ENCODE measurements at regions not wholly inside any gene's neighbourhood (a gene's known extent, or its start where the extent isn't known, plus 50 kb on each side); places are given as distances from the start of the nearest gene placed in this dataset.
"Not testable (repeated sequence)": the region's sequence is repeated elsewhere in the genome, so short reads cannot be mapped to it uniquely, and the experiment has no call there.

DNA sequence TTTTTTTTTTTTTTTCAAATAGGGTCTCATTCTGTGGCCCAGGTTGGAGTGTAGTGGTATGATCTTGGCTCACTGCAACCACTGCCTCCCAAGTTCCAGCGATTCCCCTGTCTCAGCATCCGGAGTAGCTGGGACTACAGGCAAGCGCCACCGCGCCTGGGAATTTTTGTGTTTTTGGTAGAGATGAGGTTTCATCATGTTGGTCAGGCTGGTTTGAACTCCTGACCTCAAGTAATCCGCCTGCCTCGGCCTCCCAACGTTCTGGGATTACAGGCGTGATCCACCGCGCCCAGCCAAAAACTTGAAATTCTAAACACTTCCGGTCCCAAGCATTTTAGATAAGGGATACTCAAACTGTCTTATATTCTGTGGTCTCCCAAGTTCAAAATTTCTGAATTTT is 718.9 kb upstream of the MEF2C start:
- DNase-seq, result no peak

DNA sequence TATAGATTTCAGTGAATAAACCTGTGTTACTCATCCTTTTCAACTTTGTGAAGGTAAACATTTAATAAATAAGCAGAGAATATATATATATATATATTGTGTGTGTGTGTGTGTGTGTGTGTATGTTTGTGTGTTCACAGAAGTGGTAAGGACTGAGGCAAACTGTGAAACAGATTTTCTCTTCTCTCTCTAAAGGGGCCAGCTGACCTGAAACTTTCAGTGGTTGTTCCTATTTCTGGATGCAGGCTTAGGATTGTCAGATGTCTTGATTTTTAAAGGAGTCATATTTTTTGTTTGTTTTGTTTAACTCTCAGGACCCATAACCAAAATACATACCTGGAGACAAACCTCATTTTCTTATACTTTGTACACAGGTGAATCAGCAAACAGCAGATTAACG is 714.9 kb upstream of the MEF2C start:
- no peak for DNase-seq

DNA sequence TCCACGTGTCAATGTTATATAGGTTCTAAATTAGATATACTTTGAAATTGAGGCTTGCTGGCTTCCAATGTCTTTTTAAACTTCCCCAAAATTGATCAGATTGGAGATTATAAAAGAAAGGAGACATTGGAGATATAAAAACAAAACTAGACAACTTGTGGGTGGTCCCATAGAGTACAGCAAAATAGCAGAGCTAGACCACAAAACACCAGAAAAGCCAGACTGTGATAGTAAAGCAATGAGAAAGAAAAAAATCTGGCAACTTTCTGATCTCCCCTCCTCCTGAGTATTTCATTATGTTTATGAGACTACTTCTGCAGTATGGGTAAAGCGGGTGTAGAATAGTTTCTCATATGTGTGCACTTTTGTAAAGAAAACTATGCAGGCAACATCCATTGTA is 713.8 kb upstream of the MEF2C start:
- DNase-seq, result no peak

DNA sequence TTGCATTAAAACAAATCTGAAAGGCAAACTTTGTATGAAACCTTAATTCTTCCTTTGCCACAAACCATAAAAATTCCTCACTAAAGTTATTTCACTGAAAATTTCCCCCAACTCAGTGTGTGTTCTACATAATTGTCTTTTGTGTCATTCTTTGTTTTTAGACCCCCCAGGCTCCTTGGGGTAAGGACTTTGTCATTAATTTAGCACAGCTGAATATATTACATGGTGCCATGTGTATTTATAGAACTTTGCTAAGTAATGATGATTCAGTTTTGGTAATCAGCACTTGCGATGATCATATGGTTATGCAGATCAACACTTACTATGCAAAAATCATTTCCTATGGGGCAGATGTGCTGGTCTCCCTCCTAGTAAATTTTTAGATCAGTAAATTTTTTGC is 712.1 kb upstream of the MEF2C start:
- no peak for DNase-seq

DNA sequence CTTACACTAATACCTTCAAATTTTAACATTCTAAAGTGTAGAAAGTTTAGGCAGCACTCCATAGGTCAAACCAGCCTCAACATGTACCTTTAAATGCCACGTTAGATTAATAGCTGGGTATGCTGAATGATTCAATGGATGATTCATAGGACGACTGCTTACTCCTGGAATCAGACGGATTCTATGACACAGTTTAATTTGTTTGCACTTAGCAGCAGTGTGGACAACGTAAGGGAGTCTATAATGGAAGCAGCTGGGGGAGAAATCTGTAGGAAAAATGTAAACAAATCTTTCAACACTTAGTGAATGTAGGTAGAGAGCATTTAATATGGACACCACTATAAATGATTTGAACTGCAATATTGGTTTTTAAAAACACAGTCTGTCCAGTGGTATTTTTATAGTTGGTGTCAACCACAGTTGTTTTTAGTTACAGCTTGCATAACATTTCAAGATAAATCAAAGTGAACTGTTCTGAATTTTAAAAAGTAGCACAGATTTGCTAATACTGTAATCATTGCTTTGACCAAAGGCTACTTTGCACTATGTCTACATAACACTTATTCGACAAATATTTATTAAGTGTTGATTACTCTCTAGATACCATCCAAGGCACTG is 701.5 kb upstream of the MEF2C start:
- no peak for DNase-seq

DNA sequence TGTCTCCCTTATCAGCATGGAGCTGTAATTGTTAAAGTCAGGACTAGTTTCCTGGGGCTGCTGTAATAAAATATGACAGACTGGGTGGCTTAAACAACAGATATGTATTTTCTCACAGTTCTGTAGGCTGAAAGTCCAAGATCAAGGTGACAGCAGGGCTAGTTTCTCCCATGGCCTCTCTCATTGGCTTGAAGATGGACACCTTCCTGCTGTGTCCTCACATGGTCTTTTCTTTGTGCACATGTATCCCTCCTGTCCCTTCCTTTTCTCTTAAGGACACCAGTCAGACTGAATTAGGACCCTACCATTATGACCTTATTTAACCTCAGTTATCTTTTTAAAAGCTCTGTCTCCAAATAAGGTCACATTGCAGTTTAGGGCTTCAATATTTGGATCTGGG is 700.5 kb upstream of the MEF2C start:
- no peak for DNase-seq

DNA sequence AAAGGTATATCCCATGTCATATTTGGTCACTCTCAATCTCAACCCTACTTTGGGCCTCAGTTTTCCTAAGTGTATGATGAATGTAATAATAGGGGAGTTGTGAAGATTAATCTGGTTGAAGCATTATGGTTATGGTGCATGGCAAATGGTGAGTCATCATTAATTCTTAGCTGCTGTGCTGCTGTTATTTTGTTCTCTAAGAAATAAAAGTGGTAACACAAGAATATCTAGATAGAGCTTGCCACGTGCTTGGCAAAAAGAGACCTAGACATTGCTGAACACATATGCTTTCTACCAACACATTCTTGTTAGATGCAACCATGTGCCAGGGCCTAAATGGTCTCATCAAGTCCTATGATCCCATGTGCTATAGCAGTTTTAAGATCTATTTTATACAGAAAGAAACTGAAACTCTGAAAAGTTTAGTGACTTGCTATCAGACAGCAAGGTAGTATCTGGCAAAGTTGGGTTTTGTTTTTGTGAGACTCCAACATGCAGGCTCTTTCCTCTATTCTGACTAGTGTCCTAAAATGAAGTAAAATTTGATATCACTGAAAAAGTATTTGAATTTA is 699.9 kb upstream of the MEF2C start:
- no peak for DNase-seq

DNA sequence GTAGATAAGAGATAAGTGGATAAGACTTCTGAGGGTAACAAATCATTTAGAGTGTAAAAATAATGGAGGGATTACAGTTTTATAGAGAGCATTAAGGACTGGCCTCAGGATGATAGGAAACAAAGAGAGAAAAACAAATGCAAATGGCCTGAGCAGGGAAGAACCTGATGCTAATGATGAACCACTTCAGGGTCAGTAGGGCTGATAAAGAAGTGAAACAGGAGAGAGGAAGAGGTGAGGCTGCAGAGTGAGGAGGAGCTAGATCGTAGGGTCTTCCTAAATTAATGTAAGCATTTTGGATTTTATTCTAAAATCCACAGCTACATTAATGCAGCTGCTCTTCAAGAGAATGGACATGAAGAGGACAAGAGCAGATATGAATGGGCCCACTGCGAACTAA is 698.0 kb upstream of the MEF2C start:
- DNase-seq, result no peak

DNA sequence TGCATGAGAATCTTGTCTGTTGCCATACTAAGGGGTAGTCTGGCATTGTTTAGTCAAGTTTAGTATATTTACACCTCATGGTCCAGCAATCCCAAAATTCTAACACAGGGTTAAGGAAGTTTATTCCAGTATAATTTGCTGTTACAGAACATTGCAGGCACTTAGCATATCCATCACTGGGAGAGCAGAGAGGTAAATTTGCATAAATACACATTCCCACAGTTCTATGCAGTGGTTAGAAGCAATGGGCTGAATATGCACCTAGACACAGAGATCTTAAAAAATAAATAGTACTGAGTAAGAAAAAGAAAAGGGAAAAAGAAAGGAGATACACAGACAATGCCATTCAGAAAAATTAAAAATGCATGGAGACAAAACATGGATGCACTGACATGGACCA is 692.3 kb upstream of the MEF2C start:
- DNase-seq, result no peak

DNA sequence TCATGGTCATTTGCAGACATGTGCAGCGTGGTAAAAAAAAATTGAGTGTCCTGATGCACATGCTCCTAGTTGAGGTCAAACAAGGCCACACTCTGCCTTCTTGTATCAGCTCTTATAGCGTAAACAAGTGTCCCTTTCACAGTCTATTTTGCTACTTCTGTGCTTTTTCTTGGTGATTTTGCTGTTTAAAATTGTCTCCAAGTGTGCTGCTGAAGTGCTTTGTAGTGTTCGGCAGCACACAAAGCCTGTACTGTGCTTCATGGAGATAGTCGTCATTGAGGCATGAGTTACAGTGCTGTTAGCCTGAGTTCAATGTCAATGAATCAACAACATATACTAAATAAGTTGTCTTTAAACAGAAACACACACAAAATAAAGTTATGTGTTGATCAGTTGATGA is 690.4 kb upstream of the MEF2C start:
- no peak for DNase-seq

DNA sequence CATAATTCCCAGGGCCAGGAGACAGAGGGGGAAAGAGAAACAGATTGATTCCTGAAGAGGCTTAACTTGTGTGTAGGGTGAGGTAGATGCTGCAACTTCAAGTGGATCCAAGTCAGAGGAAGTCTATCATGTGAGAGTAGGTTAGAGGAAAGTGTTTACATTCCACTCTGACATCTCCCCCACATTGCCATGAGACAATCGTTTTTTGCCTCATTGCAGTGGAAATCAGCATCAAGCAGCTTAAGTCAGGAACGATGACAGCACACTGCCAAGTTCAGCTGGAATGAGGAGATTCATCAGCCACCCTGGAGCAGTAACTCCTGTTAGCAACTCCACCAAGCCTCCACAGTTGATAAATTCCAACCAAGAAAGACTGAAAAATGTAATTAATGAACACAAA is 689.7 kb upstream of the MEF2C start:
- DNase-seq, result no peak

DNA sequence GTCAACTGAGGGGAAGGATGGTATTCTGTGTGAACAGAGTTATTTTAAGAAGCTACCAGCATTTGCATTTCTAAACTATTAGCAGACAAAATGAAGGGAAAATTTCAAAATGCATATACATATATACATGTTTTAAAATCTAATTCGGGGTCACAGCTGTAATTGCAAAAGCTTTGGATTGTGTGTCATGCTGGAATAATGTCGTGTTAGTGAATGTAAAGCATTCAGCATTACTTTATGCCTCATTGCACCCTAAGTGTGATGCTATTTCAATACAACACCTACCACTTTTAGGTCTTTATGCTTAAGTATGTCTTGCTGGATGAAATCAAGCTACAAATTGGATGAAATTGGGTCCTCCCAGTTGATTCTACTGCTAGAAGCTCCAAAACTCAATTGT is 687.6 kb upstream of the MEF2C start:
- DNase-seq, result no peak

DNA sequence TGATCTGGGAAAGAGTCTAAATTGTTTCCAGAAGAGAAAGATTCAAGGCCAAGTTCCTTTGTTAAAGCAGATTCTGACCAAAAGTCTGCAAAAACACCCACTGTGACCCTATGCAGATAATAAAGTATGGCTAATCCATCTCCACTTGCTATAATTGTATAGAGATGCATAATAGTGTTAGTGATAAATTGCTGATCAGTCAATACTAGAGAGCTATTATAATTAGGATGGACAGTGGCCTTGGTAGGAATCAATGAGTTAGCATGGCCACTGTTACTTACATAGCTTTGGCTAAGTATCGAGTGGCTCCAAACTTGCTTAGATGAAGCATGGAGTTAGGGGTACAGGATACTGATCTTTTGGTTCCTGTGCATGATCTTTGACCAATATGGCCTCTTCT is 683.4 kb upstream of the MEF2C start:
- no peak for DNase-seq

DNA sequence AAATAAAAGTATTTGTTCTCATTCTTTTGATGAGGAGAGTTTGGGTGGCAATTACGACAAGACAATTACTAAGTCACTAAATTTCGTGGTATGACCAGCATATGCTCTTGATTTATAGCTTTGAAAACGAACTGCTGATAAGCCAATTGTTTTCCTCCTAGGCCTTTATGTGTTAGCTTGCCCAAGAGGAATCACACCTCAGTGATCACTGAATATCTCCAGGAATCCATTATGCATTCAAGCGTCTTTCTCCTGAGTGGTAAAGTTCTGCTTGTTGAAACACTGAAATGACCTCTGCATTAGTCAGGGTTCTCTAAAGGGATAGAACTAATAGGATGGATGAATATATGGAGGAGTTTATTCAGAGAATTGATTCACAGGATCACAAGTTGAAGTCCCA is 677.7 kb upstream of the MEF2C start:
- DNase-seq, result no peak

DNA sequence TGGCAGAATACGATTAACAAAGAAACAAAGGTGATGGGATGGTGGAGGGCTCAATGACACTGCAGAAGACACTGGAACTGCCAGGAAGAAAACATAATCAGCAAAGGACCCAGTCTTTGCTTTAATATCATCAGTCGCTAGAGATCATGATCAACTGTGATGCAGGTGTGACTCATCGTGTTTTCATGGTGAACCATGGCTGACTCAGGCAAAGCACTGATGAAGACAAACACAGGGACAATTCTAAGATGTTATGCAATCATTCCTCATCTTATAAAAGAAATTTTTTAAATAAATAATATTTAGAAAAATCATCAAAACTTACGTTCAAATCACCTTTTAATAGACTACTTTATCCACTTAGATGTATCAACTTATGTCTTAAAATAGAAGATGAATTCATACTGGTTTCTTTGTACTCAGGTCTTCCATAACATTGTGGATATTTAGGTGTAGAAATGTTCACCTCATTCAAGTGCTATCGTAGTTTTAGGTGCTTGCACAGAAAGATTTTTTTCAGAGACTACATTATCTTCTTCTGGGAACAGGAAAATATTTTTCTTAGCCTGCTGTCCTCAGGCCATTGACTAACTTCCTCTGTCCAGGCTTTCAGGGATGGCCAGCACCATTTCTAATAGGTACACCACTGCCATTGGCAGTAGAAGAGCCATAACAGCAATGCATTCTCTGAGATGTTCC is 673.4 kb upstream of the MEF2C start:
- no peak for DNase-seq

DNA sequence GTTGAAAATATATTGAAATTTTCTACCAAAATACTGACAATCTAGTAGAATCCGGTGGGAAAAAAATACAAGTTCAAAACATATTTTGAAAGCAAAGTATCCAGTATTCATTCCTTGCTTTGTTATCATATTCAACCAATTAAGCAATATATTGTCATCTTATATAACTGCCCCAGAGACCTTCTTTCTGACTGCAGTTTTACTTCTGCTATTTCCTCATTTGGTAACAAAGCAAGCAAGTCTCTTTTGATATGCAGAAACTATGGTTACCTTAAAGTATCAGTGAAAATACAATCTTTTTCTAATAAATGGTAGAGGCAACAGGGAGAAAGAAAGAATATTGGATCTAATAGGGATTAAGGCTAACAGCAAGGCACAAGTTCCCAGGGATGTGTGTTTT is 663.7 kb upstream of the MEF2C start:
- no peak for DNase-seq

DNA sequence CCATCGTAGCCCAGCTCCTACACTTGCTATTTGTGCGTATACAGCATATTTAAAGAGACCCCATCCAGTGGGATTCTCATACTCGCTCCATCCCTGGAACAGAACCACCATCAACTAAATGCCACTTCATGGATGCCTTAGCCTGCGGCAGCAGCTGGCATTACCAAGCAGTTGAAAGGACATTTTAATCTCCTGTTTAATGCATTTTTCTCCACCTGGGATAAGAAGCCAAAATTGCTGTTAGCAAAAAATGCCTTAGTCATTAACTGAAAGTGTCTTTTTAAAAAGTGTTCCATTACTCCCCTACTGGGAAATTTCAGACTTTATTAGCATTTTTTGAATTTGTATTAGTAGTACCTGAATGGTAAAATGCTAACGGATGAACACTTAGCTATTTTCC is 662.6 kb upstream of the MEF2C start:
- DNase-seq, result no peak

DNA sequence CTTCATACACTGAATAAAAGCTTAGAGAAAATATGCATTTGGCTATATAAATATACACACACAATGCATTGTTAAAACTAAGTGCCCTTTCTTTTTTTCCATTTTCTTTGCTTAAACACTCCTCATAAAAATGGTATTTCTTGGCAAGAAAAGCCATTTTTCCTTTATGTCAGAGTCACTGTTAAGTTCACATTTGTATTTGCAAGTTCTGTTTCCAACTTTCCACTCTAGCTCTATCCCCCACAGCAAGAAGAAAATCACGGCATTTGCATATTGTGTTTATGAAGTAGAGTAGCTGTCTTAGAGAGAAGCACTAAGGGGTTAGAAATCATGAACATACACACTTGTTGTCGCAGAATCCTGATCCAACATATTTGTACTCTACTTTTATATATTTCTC is 662.1 kb upstream of the MEF2C start:
- no peak for DNase-seq

DNA sequence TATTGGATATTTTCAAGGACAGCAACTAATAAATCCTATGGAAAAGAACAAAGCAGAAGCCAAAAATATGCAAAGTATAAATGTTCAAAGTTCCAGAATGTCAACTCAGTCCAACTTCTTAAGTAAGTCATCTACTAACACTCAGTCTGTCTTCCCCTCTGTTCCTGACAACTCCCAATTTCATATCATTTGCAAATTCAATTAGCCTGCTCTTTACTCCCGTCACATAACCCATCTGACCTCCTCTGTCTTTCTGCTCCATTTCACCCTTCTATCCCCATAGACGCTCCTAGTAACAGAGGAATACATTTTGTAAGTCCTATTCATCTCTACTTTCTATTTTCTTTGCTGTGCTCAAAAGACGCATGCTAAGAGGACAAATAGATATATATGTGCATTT is 659.8 kb upstream of the MEF2C start:
- DNase-seq, result no peak

DNA sequence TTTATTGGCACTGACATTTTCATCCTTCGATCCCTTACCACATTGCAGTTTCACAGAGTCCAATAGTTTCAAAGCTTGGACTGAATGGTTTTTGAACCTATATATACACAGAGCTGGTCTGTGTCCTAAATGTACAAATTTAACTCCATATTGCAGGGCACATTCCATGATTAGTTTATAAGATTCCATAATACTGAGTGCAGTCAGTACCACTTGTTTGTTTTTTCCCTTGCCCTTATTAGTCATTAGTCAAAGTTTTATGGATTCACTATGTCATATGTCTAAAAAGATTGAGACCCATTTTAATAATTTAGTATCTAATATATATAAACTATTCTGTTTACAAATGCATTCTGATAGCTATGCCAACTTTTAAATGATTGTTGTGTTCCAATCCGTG is 654.8 kb upstream of the MEF2C start:
- no peak for DNase-seq

DNA sequence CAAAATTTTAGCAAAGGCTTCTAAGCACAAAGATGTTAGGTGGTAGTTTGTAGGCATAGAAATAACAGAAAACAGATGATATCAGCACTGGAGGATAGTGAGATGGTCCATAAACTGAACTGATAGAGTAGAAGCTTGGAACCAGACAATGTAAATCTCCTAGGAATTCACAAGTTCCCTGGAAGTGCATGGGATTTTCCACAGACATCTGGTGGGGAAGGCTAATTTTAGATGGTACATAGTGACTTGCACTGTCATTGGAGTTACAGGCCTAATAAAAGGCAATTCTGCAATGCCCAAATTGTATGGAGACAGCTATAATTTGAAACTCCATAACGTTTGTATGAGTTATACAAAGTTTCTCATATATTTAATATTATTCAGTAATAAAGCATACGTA is 653.0 kb upstream of the MEF2C start:
- DNase-seq, result no peak

DNA sequence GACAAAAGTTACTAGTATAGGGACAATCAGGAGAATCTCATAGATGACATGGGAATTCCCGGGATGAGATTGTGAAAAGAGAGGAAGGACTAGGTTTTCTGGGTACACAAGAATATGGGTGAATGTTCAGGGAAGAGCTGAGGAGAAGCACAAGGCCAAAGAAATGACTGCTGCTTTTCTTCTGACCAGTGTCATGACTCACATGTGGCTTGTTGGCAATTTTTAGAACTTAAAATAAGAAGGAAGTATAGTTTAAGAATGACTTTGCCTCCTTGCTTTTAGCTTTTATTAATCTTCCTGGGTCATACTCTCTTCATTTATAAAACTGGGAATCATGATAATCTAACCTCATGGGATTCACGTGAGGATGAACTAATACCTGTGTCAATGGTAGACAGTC is 652.4 kb upstream of the MEF2C start:
- no peak for DNase-seq

DNA sequence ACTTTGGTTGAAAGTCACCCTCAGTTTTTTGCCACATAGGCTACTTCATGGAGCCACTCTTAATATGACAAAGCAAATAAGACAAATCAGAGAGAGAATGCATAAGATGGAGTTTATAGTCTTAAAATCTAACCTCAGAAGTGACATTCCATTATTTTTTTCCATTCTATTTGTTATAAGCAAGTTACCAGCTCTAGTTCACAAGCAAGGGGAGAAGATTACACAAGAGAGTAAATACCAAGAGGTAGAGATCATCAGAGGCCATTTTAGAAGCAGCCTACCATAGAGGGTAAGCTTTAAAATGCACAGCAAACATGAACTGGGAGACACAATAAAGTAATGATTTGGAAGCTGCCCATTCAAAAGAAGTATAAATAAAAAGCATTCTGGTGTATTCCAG is 651.3 kb upstream of the MEF2C start:
- no peak for DNase-seq

DNA sequence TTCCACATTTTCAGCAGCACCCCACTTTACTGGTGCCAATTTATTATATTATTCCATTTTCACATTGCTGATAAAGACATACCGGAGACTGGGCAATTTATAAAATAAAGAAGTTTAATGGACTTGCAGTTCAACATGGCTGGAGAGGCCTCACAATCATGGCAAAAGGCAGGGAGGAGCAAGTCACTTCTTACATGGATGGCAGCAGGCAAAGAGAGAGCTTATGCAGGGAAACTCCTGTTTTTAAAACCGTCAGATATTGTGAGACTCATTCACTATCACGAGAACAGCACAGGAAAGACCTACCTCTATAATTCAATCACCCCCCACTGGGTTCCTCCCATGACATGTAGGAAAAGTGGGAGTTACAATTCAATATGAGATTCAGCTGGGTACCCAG is 641.8 kb upstream of the MEF2C start:
- DNase-seq, result no peak

DNA sequence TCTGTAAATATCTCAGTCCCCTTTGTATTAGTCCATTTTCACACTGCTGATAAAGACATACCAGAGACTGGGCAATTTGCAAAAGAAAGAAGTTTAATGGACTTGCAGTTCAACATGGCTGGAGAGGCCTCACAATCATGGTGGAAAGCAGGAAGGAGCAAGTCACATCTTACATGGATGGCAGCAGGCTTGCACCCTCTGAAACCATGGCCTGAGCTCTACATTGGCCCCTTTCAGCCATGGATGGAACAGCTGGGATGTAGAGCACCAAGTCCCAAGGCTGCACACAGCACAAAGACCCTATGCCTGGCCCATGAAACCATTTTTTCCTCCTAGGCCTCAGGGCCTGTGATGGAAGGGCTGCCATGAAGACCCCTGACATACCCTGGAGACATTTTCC is 640.9 kb upstream of the MEF2C start:
- DNase-seq, result not testable (repeated sequence)
